H1 (cell line): ENCODE measurements at regions not wholly inside any gene's neighbourhood (a gene's known extent, or its start where the extent isn't known, plus 50 kb on each side); places are given as distances from the start of the nearest gene placed in this dataset.
A peak's percentile ranks its signal among the peaks of the same experiment; 100 is the strongest.

Experiments
- CTCF ChIA-PET: fragments of 300-600 bp; sonication (Branson Sonifier 250); formaldehyde crosslinking; loops from one replicate; lab custom pipeline; 2021; ENCODE audit not compliant: partially characterized antibody; lab: Charles Lee
- POLR2A ChIA-PET: fragments of 300-600 bp; sonication (Branson Sonifier 250); formaldehyde crosslinking; loops from one replicate; lab custom pipeline; 2021; ENCODE audit warnings: inconsistent platforms; ENCODE audit not compliant: partially characterized antibody; lab: Charles Lee
- DNase-seq, 2 experiments: peaks; one replicate each; pipeline versions ENCODE4 v3.0.0 to v3.0.0-alpha.2; 2010 to 2022; ENCODE audit warnings: low spot score in 2 of 2, low read depth in 1 of 2, mixed read lengths in 1 of 2
- FAIRE-seq: peaks from 2 replicates; lab custom pipeline; 2011; peaks lifted over from hg19 to GRCh38; lab: Jason Lieb, UNC
- H2AFZ ChIP-seq: 2 replicates; pipeline ENCODE4 v1.8.1; 2012; ENCODE audit warnings: low read length, inconsistent platforms
- H2AK5ac ChIP-seq: 2 replicates; pipeline ENCODE4 v1.6.1; 2013; ENCODE audit warnings: low read depth, low read length
- H2BK120ac ChIP-seq: replicated peaks from 2 replicates; pipeline ENCODE3; 2013; ENCODE audit warnings: low read depth, low read length, inconsistent platforms
- H2BK12ac ChIP-seq: 2 replicates; pipeline ENCODE4 v1.6.1; 2013; ENCODE audit warnings: low read depth, low read length
- H2BK15ac ChIP-seq: 2 replicates; pipeline ENCODE4 v1.6.1; 2013; ENCODE audit warnings: low read length
- H2BK20ac ChIP-seq: 2 replicates; pipeline ENCODE4 v1.6.1; 2013; ENCODE audit warnings: low read length
- H2BK5ac ChIP-seq: 2 replicates; pipeline ENCODE4 v1.6.1; 2013; ENCODE audit warnings: low read depth, low read length
- H3K14ac ChIP-seq: 2 replicates; pipeline ENCODE4 v1.6.1; 2013; ENCODE audit warnings: inconsistent platforms; ENCODE audit not compliant: insufficient read length
- H3K18ac ChIP-seq: 2 replicates; pipeline ENCODE4 v1.6.1; 2013; ENCODE audit warnings: low read length; ENCODE audit errors: extremely low read depth
- H3K23ac ChIP-seq: 2 replicates; pipeline ENCODE4 v1.6.1; 2013; ENCODE audit warnings: inconsistent platforms; ENCODE audit not compliant: insufficient read length
- H3K23me2 ChIP-seq: 2 replicates; pipeline ENCODE4 v1.6.1; 2013; ENCODE audit warnings: low read depth, low read length
- H3K27ac ChIP-seq: 2 replicates; pipeline ENCODE4 v1.6.1; 2011; ENCODE audit warnings: low read depth, low read length, inconsistent platforms
- H3K27me3 ChIP-seq, 4 experiments: replicated peaks in 1 of 4; 1 replicate in 1 of 4; 2 replicates in 3 of 4; pipeline versions ENCODE4 v1.6.1 to v1.8.1; 2011 to 2013; ENCODE audit warnings: low read length in 3 of 4, mild to moderate bottlenecking in 3 of 4, inconsistent platforms in 2 of 4, mixed read lengths in 2 of 4, moderate library complexity in 1 of 4; ENCODE audit not compliant: control insufficient read depth in 3 of 4, insufficient read depth in 3 of 4; ENCODE audit errors: extremely low read depth in 1 of 4
- H3K36me3 ChIP-seq, 4 experiments: 2 replicates each; pipeline versions ENCODE4 v1.6.1 to v1.8.1; 2011 to 2013; ENCODE audit warnings: mild to moderate bottlenecking in 4 of 4, low read length in 3 of 4, moderate library complexity in 2 of 4, control low read depth in 1 of 4, inconsistent platforms in 1 of 4; ENCODE audit not compliant: insufficient read depth in 4 of 4, control insufficient read depth in 2 of 4
- H3K4ac ChIP-seq: replicated peaks from 2 replicates; pipeline ENCODE3; 2013; ENCODE audit warnings: low read length, low read depth, mixed read lengths, inconsistent platforms; ENCODE audit not compliant: insufficient read length
- H3K4me1 ChIP-seq, 4 experiments: replicated peaks in 1 of 4; 1 replicate in 1 of 4; 2 replicates in 3 of 4; pipeline versions ENCODE4 v1.6.1 to v1.8.1; 2011 to 2013; ENCODE audit warnings: low read length in 3 of 4, inconsistent platforms in 2 of 4, mixed read lengths in 1 of 4; ENCODE audit not compliant: insufficient read depth in 4 of 4, control insufficient read depth in 3 of 4
- H3K4me2 ChIP-seq, 2 experiments: 2 replicates each; pipeline versions ENCODE4 v1.6.1 to v1.8.1; 2011 to 2013; ENCODE audit warnings: low read depth in 2 of 2, low read length in 2 of 2, control low read depth in 1 of 2, inconsistent platforms in 1 of 2, mild to moderate bottlenecking in 1 of 2; ENCODE audit not compliant: insufficient read depth in 1 of 2
- H3K4me3 ChIP-seq, 4 experiments: fragments of 200-600, 300-600 bp in 1 of 4; sonication (generic), shearing (Covaris generic), sonication (Bioruptor Twin) in 1 of 4; 2 replicates each; pipeline versions ENCODE4 v1.5.1 to v1.8.1; 2011 to 2016; ENCODE audit warnings: low read length in 4 of 4, low read depth in 3 of 4, control low read depth in 2 of 4, inconsistent platforms in 2 of 4, mild to moderate bottlenecking in 2 of 4, mixed read lengths in 1 of 4, moderate library complexity in 1 of 4; ENCODE audit not compliant: insufficient read depth in 2 of 4; ENCODE audit errors: extremely low read depth in 1 of 4
- H3K56ac ChIP-seq: replicated peaks from 2 replicates; pipeline ENCODE3; 2013; ENCODE audit warnings: low read depth, mild to moderate bottlenecking, mixed read lengths, low read length, inconsistent platforms; ENCODE audit not compliant: insufficient read length
- H3K79me1 ChIP-seq: 2 replicates; pipeline ENCODE4 v1.6.1; 2013; ENCODE audit warnings: low read depth, low read length, control low read depth
- H3K79me2 ChIP-seq, 2 experiments: 2 replicates each; pipeline versions ENCODE4 v1.6.1 to v1.8.1; 2012 to 2013; ENCODE audit warnings: low read length in 2 of 2, mild to moderate bottlenecking in 2 of 2, inconsistent platforms in 1 of 2; ENCODE audit not compliant: insufficient read depth in 2 of 2, control insufficient read depth in 1 of 2
- H3K9ac ChIP-seq, 4 experiments: replicated peaks in 1 of 4; 1 replicate in 1 of 4; 2 replicates in 3 of 4; pipeline versions ENCODE4 v1.6.1 to v1.8.1; 2011 to 2013; ENCODE audit warnings: low read depth in 3 of 4, low read length in 3 of 4, control low read depth in 2 of 4, mild to moderate bottlenecking in 2 of 4, moderate library complexity in 2 of 4, inconsistent platforms in 1 of 4; ENCODE audit errors: extremely low read depth in 1 of 4
- H3K9me3 ChIP-seq, 2 experiments: 2 replicates each; pipeline versions ENCODE4 v1.6.1 to v1.8.1; 2012 to 2013; ENCODE audit warnings: mild to moderate bottlenecking in 2 of 2, moderate library complexity in 2 of 2, control low read depth in 1 of 2, inconsistent platforms in 1 of 2, low read depth in 1 of 2, low read length in 1 of 2, mixed read lengths in 1 of 2; ENCODE audit not compliant: insufficient read depth in 2 of 2
- H4K20me1 ChIP-seq, 2 experiments: replicated peaks in 1 of 2; 2 replicates each; pipeline versions ENCODE3 to v1.8.1; 2011 to 2013; ENCODE audit warnings: inconsistent platforms in 2 of 2, low read length in 2 of 2, mild to moderate bottlenecking in 1 of 2; ENCODE audit not compliant: insufficient read depth in 2 of 2, control insufficient read depth in 1 of 2
- H4K5ac ChIP-seq: 2 replicates; pipeline ENCODE4 v1.6.1; 2013; ENCODE audit warnings: low read length, low read depth, mixed read lengths, inconsistent platforms; ENCODE audit not compliant: insufficient read length
- H4K8ac ChIP-seq: 2 replicates; pipeline ENCODE4 v1.8.0; 2013; ENCODE audit warnings: mild to moderate bottlenecking, moderate library complexity, low read length, inconsistent platforms; ENCODE audit not compliant: insufficient read depth; ENCODE audit errors: extremely low read depth
- H4K91ac ChIP-seq: replicated peaks from 2 replicates; pipeline ENCODE3; 2013; ENCODE audit warnings: low read length, mixed read lengths, inconsistent platforms; ENCODE audit not compliant: insufficient read length
- BRCA1 ChIP-seq: IDR thresholded peaks from 2 replicates; pipeline ENCODE4 v1.6.1; 2012; ENCODE audit warnings: low read depth, low read length, improper control_type of control experiment
- CEBPB ChIP-seq: IDR thresholded peaks from 2 replicates; pipeline ENCODE4 v1.6.1; 2012; ENCODE audit warnings: low read depth, low read length
- CREB1 ChIP-seq: IDR thresholded peaks from 2 replicates; pipeline ENCODE4 v1.6.1; 2012; ENCODE audit warnings: inconsistent platforms
- KDM1A ChIP-seq: fragments of 200-600, 300-600 bp; sonication (generic); IDR thresholded peaks from 2 replicates; pipeline ENCODE4 v1.7.1; 2016; ENCODE audit warnings: mild to moderate bottlenecking, low read length, borderline replicate concordance
- NRF1 ChIP-seq: IDR thresholded peaks from 2 replicates; pipeline ENCODE4 v1.6.1; 2011; ENCODE audit warnings: mild to moderate bottlenecking, low read depth, low read length, improper control_type of control experiment
- SIX5 ChIP-seq: IDR thresholded peaks from 2 replicates; pipeline ENCODE4 v1.6.1; 2011; ENCODE audit warnings: mild to moderate bottlenecking, low read depth, low read length
- TAF1 ChIP-seq: IDR thresholded peaks from 2 replicates; pipeline ENCODE4 v1.6.1; 2011; ENCODE audit warnings: mild to moderate bottlenecking, low read depth, low read length
- TCF12 ChIP-seq: IDR thresholded peaks from 2 replicates; pipeline ENCODE4 v1.6.1; 2011; ENCODE audit warnings: low read depth, mild to moderate bottlenecking, low read length
- YY1 ChIP-seq: IDR thresholded peaks from 2 replicates; pipeline ENCODE4 v1.6.1; 2011; ENCODE audit warnings: low read depth, mild to moderate bottlenecking, low read length
- TF ChIP-seq, protein P1 (sequence below): IDR thresholded peaks from 2 replicates; pipeline ENCODE4 v1.6.1; 2012; ENCODE audit warnings: low read length, inconsistent platforms

DNA sequence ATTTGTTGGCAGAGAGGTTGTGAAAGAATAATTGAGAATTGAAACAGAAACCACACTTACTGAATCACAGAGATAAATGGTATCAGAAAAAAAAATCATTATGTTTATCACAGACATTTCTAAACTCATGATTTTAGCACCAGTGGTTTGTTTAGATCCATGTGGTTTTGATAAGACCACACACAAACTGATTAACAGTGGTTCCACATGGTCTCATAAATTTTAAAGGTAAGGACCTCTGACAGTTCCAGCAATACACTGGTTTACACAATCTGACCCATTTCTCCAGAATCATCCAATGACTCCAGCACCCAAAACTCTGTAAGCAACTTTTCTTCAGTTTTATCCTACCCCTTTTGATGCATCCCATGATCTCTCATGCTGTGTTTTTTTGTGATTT is 261.2 kb downstream of the ANXA1 start:
- H3K4me1 ChIP-seq, result no peaks in the 10 kb centered on the region
- H3K9ac ChIP-seq, result no peak overlapping the region
- H3K23me2 ChIP-seq, result no peaks in the 10 kb centered on the region
- H3K4ac ChIP-seq, result no peak overlapping the region
- no peaks in the 10 kb centered on the region for H3K79me1 ChIP-seq
- no peak overlapping the region for H4K5ac ChIP-seq
- DNase-seq, result no peak
- H3K9me3 ChIP-seq, result no peaks in the 10 kb centered on the region
- H3K23ac ChIP-seq, result no peak overlapping the region
- H4K91ac ChIP-seq, result no peak overlapping the region
- no peak for TF ChIP-seq CEBPB
- no peak for TF ChIP-seq SIX5
- no peak for TF ChIP-seq NRF1
- no peak for TF ChIP-seq KDM1A
- no peak for TF ChIP-seq TAF1
- no peak for TF ChIP-seq TCF12
- TF ChIP-seq YY1, result no peak
- TF ChIP-seq, protein P1, sequence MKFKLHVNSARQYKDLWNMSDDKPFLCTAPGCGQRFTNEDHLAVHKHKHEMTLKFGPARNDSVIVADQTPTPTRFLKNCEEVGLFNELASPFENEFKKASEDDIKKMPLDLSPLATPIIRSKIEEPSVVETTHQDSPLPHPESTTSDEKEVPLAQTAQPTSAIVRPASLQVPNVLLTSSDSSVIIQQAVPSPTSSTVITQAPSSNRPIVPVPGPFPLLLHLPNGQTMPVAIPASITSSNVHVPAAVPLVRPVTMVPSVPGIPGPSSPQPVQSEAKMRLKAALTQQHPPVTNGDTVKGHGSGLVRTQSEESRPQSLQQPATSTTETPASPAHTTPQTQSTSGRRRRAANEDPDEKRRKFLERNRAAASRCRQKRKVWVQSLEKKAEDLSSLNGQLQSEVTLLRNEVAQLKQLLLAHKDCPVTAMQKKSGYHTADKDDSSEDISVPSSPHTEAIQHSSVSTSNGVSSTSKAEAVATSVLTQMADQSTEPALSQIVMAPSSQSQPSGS, result no peak
- no peak for TF ChIP-seq CREB1
- no peak for TF ChIP-seq BRCA1
- TF ChIP-seq, all 59 proteins: peak for 0
- ChIA-PET CTCF (no interaction called here), POLR2A (no interaction called here)
- H2BK15ac ChIP-seq, result no peak overlapping the region
- H3K4me3 ChIP-seq, result no peak overlapping the region
- H4K20me1 ChIP-seq, result no peaks in the 10 kb centered on the region
- H3K27me3 ChIP-seq, result no peaks in the 10 kb centered on the region
- FAIRE-seq, result no peak
- H2BK20ac ChIP-seq, result no peak overlapping the region
- H3K36me3 ChIP-seq, result no peaks in the 10 kb centered on the region
- no peak overlapping the region for H4K8ac ChIP-seq
- H3K79me2 ChIP-seq, result no peaks in the 10 kb centered on the region
- H3K4me2 ChIP-seq, result no peak overlapping the region
- H2BK5ac ChIP-seq, result no peak overlapping the region
- no peak overlapping the region for H3K27ac ChIP-seq
- H3K56ac ChIP-seq, result no peak overlapping the region
- H3K14ac ChIP-seq, result no peak overlapping the region
- no peak overlapping the region for H2AK5ac ChIP-seq
- H2BK120ac ChIP-seq, result no peak overlapping the region
- H2BK12ac ChIP-seq, result no peak overlapping the region
- H3K18ac ChIP-seq, result no peak overlapping the region
- peak overlapping the region; percentile 28; the same call in 1 of the 2 replicates for H2AFZ ChIP-seq
